Esophagus muscularis mucosa (tissue), 4 donors: ENCODE measurements at regions not wholly inside any gene's neighbourhood (a gene's known extent, or its start where the extent isn't known, plus 50 kb on each side); places are given as distances from the start of the nearest gene placed in this dataset.

Experiments
- CTCF ChIP-seq, 3 experiments: fragments of 200-600 bp in 2 of 3; fragments of 450-650 bp in 1 of 3; sonication (generic) in 2 of 3; IDR thresholded peaks; one replicate each; pipeline ENCODE4 v1.5.1; 2017 to 2019; ENCODE audit warnings: antibody characterized with exemption in 3 of 3, mild to moderate bottlenecking in 2 of 3, moderate library complexity in 1 of 3
- EP300 ChIP-seq: sonication (generic); formaldehyde crosslinking; IDR thresholded peaks from one replicate; pipeline ENCODE4 v1.6.1; 2017; ENCODE audit warnings: antibody characterized with exemption
- POLR2A ChIP-seq: fragments of 450-650 bp; IDR thresholded peaks from one replicate; pipeline ENCODE4 v1.6.1; 2017; ENCODE audit warnings: antibody characterized with exemption, moderate library complexity, mild to moderate bottlenecking, low read depth
- POLR2AphosphoS5 ChIP-seq, 2 donors: sonication (generic); formaldehyde crosslinking; IDR thresholded peaks; one replicate each; pipeline ENCODE4 v1.6.1; 2017; ENCODE audit warnings: antibody characterized with exemption in 2 of 2

- no peak for TF ChIP-seq CTCF (IDR thresholded peaks at IDR 0.05)
- TF ChIP-seq POLR2AphosphoS5 (IDR thresholded peaks at IDR 0.05), result no peak
- TF ChIP-seq EP300, result no peak
- TF ChIP-seq POLR2A, result no peak
Observed at GRCh38 chr11:15584158-15584557, 469.4 kb downstream of the INSC start.
